ENCODE measurements at regions not wholly inside any gene's neighbourhood (a gene's known extent, or its start where the extent isn't known, plus 50 kb on each side); places are given as distances from the start of the nearest gene placed in this dataset.

GRCh38 chr18:50453014-50453680, 78.3 kb downstream of the SKA1 start:
- H3K4me3 ChIP-seq (ENCODE audit: low read depth, poor library complexity, severe bottlenecking), result no peak overlapping the region
- intact Hi-C loops (cut with DNase I; ENCODE audit: low total_unique reads), result no loop called here
- no peak for TF ChIP-seq CTCF (IDR thresholded peaks at IDR 0.05)
- 28 to 37% methylated on average over 1 of the region's 1 CpG for WGBS, 2 donors
- no peak for DNase-seq (ENCODE audit: low spot score in 2 of 2)

GRCh38 chr18:50453732-50454131, 78.9 kb downstream of the SKA1 start:
- H3K4me3 ChIP-seq (ENCODE audit: low read depth, poor library complexity, severe bottlenecking), result no peak overlapping the region
- no peak for DNase-seq (ENCODE audit: low spot score in 2 of 2)
- TF ChIP-seq CTCF (IDR thresholded peaks at IDR 0.05) (no peak), POLR2A (IDR thresholded peaks at IDR 0.05) (no peak)
- 38 to 57% methylated on average over 4 of the region's 4 CpGs for WGBS, 2 donors
- intact Hi-C loops (cut with DNase I; ENCODE audit: low total_unique reads), result no loop called here

- H3K4me3 ChIP-seq (ENCODE audit: low read depth, poor library complexity, severe bottlenecking), result no peak overlapping the region
- 46 to 83% methylated on average over 10 of the region's 10 CpGs for WGBS, 2 donors
- intact Hi-C loops (cut with DNase I; ENCODE audit: low total_unique reads), result no loop called here
- TF ChIP-seq CTCF (IDR thresholded peaks at IDR 0.05) (no peak), POLR2A (IDR thresholded peaks at IDR 0.05) (no peak)
- DNase-seq (ENCODE audit: low spot score in 2 of 2), result no peak
Observed at GRCh38 chr18:50454387-50454988, 79.6 kb downstream of the SKA1 start.

- 75 to 76% methylated on average over 4 of the region's 4 CpGs for WGBS, 2 donors
- no peak for DNase-seq (ENCODE audit: low spot score in 2 of 2)
- intact Hi-C loops (cut with DNase I; ENCODE audit: low total_unique reads), result no loop called here
- TF ChIP-seq CTCF (IDR thresholded peaks at IDR 0.05) (no peak), POLR2A (IDR thresholded peaks at IDR 0.05) (no peak)
- no peak overlapping the region for H3K4me3 ChIP-seq (ENCODE audit: low read depth, poor library complexity, severe bottlenecking)
Observed at GRCh38 chr18:50456285-50456684, 81.4 kb downstream of the SKA1 start.

- 79 to 91% methylated on average over 2 of the region's 2 CpGs for WGBS, 2 donors
- no peak for DNase-seq (ENCODE audit: low spot score in 2 of 2)
- TF ChIP-seq CTCF (IDR thresholded peaks at IDR 0.05) (no peak), POLR2A (IDR thresholded peaks at IDR 0.05) (no peak)
- H3K4me3 ChIP-seq (ENCODE audit: low read depth, poor library complexity, severe bottlenecking), result no peak overlapping the region
- intact Hi-C loops (cut with DNase I; ENCODE audit: low total_unique reads), result loop anchor here (1.0 kb wide), 1 partner anchor 17 kb away; no protein-coding TSS in a partner anchor
Observed at GRCh38 chr18:50457639-50458038, 82.8 kb downstream of the SKA1 start.

GRCh38 chr18:50458366-50458765, 83.5 kb downstream of the SKA1 start:
- intact Hi-C loops (cut with DNase I; ENCODE audit: low total_unique reads), result no loop called here
- no peak overlapping the region for H3K4me3 ChIP-seq (ENCODE audit: low read depth, poor library complexity, severe bottlenecking)
- no peak for DNase-seq (ENCODE audit: low spot score in 2 of 2)
- TF ChIP-seq CTCF (IDR thresholded peaks at IDR 0.05) (no peak), POLR2A (IDR thresholded peaks at IDR 0.05) (no peak)
- WGBS, 2 donors, result 80 to 89% methylated on average over 3 of the region's 3 CpGs

Measured in lower leg skin (tissue), 4 donors.